HCT116 (cell line): ENCODE measurements at regions not wholly inside any gene's neighbourhood (a gene's known extent, or its start where the extent isn't known, plus 50 kb on each side); places are given as distances from the start of the nearest gene placed in this dataset.

Experiments
- ATAC-seq: fragments of 200-7000 bp; cut with Tn5 transposase; 2 replicates; pipeline ENCODE4 v1.9.1; 2020; ENCODE audit warnings: mild to moderate bottlenecking, moderate library complexity
- BruUV-seq: library from RNA; stranded (reverse); fragments of 400-500 nt; replicated peaks from 2 replicates; lab custom pipeline; 2021; lab: Mats Ljungman, UMichigan
- CTCF ChIA-PET: fragments of 300-600 bp; sonication (Branson Sonifier 250); formaldehyde crosslinking; loops from one replicate; lab custom pipeline; 2021; ENCODE audit warnings: antibody characterized with exemption; lab: Charles Lee
- POLR2A ChIA-PET: fragments of 300-600, 350-600 bp; sonication (Branson Sonifier 250); formaldehyde crosslinking; loops from one replicate; lab custom pipeline; 2021; ENCODE audit warnings: antibody characterized with exemption; lab: Charles Lee
- RAD21 ChIA-PET, 2 experiments: fragments of 300-600 bp; sonication (Branson Sonifier 250); formaldehyde crosslinking; loops; one replicate each; lab custom pipeline; 2023; ENCODE audit warnings: low total read pairs in 2 of 2; ENCODE audit not compliant: uncharacterized antibody in 2 of 2, unreplicated experiment in 2 of 2, low non-redundant PET in 1 of 2; lab: Charles Lee
- DNase-seq: peaks from one replicate; pipeline ENCODE4 v3.0.0-alpha.2; 2010; ENCODE audit warnings: low read depth, low spot score
- H2AFZ ChIP-seq: fragments of 200-600 bp; shearing (Covaris generic), sonication (generic); 2 replicates; pipeline ENCODE4 v1.6.1; 2017; ENCODE audit warnings: low read depth, mixed run types, mixed read lengths, antibody characterized with exemption, low read length; ENCODE audit not compliant: poor library complexity, severe bottlenecking
- H3K27ac ChIP-seq: 2 replicates; pipeline ENCODE4 v1.5.1; 2012; ENCODE audit warnings: low read depth, low read length
- H3K27me3 ChIP-seq: fragments of 200-600 bp; sonication (generic); 2 replicates; pipeline ENCODE4 v1.6.1; 2016; ENCODE audit warnings: mixed run types, low read length, mixed read lengths; ENCODE audit not compliant: insufficient read depth
- H3K36me3 ChIP-seq, 2 experiments: fragments of 200-500 bp in 1 of 2; fragments of 200-600 bp in 1 of 2; sonication (Bioruptor generic) in 1 of 2; sonication (generic) in 1 of 2; 2 replicates each; pipeline versions ENCODE4 v1.5.1 to v1.6.1; 2014 to 2016; ENCODE audit warnings: low read length in 2 of 2, inconsistent platforms in 1 of 2, mixed read lengths in 1 of 2, mixed run types in 1 of 2; ENCODE audit not compliant: insufficient read depth in 2 of 2, control insufficient read depth in 1 of 2
- H3K4me1 ChIP-seq, 2 experiments: fragments of 200-600 bp in 1 of 2; sonication (generic) in 1 of 2; 2 replicates each; pipeline versions ENCODE4 v1.5.1 to v1.6.1; 2012 to 2017; ENCODE audit warnings: low read length in 2 of 2, inconsistent platforms in 1 of 2, mild to moderate bottlenecking in 1 of 2, mixed read lengths in 1 of 2, mixed run types in 1 of 2, moderate library complexity in 1 of 2; ENCODE audit not compliant: insufficient read depth in 2 of 2, control insufficient read depth in 1 of 2
- H3K4me2 ChIP-seq: fragments of 200-600 bp; sonication (generic); 2 replicates; pipeline ENCODE4 v1.6.1; 2017; ENCODE audit warnings: mixed run types, low read length, mixed read lengths
- H3K4me3 ChIP-seq, 2 experiments: fragments of 200-600 bp in 1 of 2; sonication (generic) in 1 of 2; replicated peaks in 1 of 2; 2 replicates each; pipeline ENCODE4 v1.5.1; 2011 to 2016; ENCODE audit warnings: low read length in 2 of 2, control low read depth in 1 of 2, low read depth in 1 of 2, mild to moderate bottlenecking in 1 of 2, mixed read lengths in 1 of 2, mixed run types in 1 of 2
- H3K79me2 ChIP-seq: fragments of 200-600 bp; sonication (generic); 2 replicates; pipeline ENCODE4 v1.6.1; 2017; ENCODE audit warnings: mild to moderate bottlenecking, mixed run types, low read length, moderate library complexity, mixed read lengths; ENCODE audit not compliant: insufficient read depth
- H3K9ac ChIP-seq: fragments of 200-600 bp; sonication (generic); 2 replicates; pipeline ENCODE4 v1.6.1; 2016; ENCODE audit warnings: low read length, mixed read lengths
- H3K9me2 ChIP-seq: fragments of 200-600 bp; sonication (generic), shearing (Covaris generic); 2 replicates; pipeline ENCODE4 v1.6.1; 2017; ENCODE audit warnings: mixed run types, mild to moderate bottlenecking, moderate library complexity; ENCODE audit not compliant: insufficient read depth
- H3K9me3 ChIP-seq, 2 experiments: fragments of 200-500 bp in 1 of 2; fragments of 200-600 bp in 1 of 2; sonication (Bioruptor generic) in 1 of 2; sonication (generic) in 1 of 2; 2 replicates each; pipeline ENCODE4 v1.6.1; 2014 to 2017; ENCODE audit warnings: low read length in 2 of 2, mixed read lengths in 2 of 2, inconsistent platforms in 1 of 2, low read depth in 1 of 2, mild to moderate bottlenecking in 1 of 2, mixed run types in 1 of 2, moderate library complexity in 1 of 2; ENCODE audit not compliant: control insufficient read depth in 1 of 2, insufficient read depth in 1 of 2
- H4K20me1 ChIP-seq: fragments of 200-600 bp; sonication (generic), shearing (Covaris generic); 2 replicates; pipeline ENCODE4 v1.6.1; 2017; ENCODE audit warnings: mixed run types, mild to moderate bottlenecking, moderate library complexity; ENCODE audit not compliant: insufficient read depth
- EZH2 ChIP-seq: fragments of 200-600 bp; sonication (generic); IDR thresholded peaks from 2 replicates; pipeline ENCODE4 v1.6.1; 2017; ENCODE audit warnings: antibody characterized with exemption, mixed run types
- FOSL1 ChIP-seq: IDR thresholded peaks from 2 replicates; pipeline ENCODE4 v1.6.1; 2012; ENCODE audit warnings: low read depth
- JUND ChIP-seq: IDR thresholded peaks from 2 replicates; pipeline ENCODE4 v1.6.1; 2012
- POLR2AphosphoS5 ChIP-seq: IDR thresholded peaks from 2 replicates; pipeline ENCODE4 v1.6.1; 2011; ENCODE audit warnings: mild to moderate bottlenecking, low read depth, low read length, moderate library complexity
- SRF ChIP-seq: IDR thresholded peaks from 2 replicates; pipeline ENCODE4 v1.6.1; 2012; ENCODE audit warnings: low read depth
- ZBTB33 ChIP-seq: IDR thresholded peaks from 2 replicates; pipeline ENCODE4 v1.6.1; 2011; ENCODE audit warnings: mild to moderate bottlenecking, low read length, moderate library complexity; ENCODE audit not compliant: insufficient replicate concordance; ENCODE audit errors: extremely low read depth
- ZNF274 ChIP-seq: fragments of 200-500 bp; sonication (Bioruptor generic); IDR thresholded peaks from 2 replicates; pipeline ENCODE4 v1.6.1; 2014; ENCODE audit warnings: mild to moderate bottlenecking, low read depth, low read length, inconsistent platforms
- intact Hi-C: fragments of 100-400 bp; cut with micrococcal nuclease; formaldehyde crosslinking; loops from 2 replicates; pipeline ENCODE4 v1.10.0; 2022
- TF ChIP-seq, protein P1 (sequence below): IDR thresholded peaks from 2 replicates; pipeline ENCODE4 v1.6.1; 2012; ENCODE audit warnings: low read depth

DNA sequence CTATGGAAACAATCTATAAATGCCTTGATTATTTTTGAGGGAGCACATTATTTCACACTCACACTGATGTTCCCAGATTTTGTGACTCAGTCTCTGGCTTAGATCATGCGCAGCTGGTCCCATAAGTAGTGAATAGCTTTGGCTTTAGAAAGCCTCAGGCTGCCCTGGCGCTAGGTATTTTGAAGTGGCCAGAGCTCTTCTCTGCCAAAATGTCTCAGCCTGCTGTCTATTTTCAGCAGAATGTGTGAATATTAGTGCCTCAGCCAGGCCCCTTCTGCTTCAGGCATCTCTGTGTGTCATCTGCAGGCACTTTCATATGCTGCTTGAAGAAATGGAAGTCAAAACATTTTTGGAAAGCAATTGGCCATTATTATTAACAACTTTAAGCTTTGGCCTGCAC, 931.0 kb upstream of the INTU start:
- no peaks in the 10 kb centered on the region for H3K9me3 ChIP-seq
- ATAC-seq (no peak), DNase-seq (no peak)
- H2AFZ ChIP-seq: no peak overlapping the region
- no peaks in the 10 kb centered on the region for H3K36me3 ChIP-seq
- H3K4me3 ChIP-seq: no peak overlapping the region
- H3K9me2 ChIP-seq: no peaks in the 10 kb centered on the region
- no peaks in the 10 kb centered on the region for H3K79me2 ChIP-seq
- H3K9ac ChIP-seq: no peak overlapping the region
- no peak overlapping the region for H3K27ac ChIP-seq
- POLR2A ChIA-PET: no interaction called here
- no peaks in the 10 kb centered on the region for H3K27me3 ChIP-seq
- RAD21 ChIA-PET: no interaction called here
- no TSS peak for BruUV-seq
- no peaks in the 10 kb centered on the region for H3K4me1 ChIP-seq
- H3K4me2 ChIP-seq: no peak overlapping the region
- CTCF ChIA-PET: no interaction called here
- TF ChIP-seq SRF (no peak), FOSL1 (no peak), POLR2AphosphoS5 (no peak), ZNF274 (no peak), ZBTB33 (no peak), EZH2 (no peak), JUND (no peak)
- TF ChIP-seq, protein P1, sequence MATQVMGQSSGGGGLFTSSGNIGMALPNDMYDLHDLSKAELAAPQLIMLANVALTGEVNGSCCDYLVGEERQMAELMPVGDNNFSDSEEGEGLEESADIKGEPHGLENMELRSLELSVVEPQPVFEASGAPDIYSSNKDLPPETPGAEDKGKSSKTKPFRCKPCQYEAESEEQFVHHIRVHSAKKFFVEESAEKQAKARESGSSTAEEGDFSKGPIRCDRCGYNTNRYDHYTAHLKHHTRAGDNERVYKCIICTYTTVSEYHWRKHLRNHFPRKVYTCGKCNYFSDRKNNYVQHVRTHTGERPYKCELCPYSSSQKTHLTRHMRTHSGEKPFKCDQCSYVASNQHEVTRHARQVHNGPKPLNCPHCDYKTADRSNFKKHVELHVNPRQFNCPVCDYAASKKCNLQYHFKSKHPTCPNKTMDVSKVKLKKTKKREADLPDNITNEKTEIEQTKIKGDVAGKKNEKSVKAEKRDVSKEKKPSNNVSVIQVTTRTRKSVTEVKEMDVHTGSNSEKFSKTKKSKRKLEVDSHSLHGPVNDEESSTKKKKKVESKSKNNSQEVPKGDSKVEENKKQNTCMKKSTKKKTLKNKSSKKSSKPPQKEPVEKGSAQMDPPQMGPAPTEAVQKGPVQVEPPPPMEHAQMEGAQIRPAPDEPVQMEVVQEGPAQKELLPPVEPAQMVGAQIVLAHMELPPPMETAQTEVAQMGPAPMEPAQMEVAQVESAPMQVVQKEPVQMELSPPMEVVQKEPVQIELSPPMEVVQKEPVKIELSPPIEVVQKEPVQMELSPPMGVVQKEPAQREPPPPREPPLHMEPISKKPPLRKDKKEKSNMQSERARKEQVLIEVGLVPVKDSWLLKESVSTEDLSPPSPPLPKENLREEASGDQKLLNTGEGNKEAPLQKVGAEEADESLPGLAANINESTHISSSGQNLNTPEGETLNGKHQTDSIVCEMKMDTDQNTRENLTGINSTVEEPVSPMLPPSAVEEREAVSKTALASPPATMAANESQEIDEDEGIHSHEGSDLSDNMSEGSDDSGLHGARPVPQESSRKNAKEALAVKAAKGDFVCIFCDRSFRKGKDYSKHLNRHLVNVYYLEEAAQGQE: no peak
- H4K20me1 ChIP-seq: no peaks in the 10 kb centered on the region
- intact Hi-C loops: no loop called here
